ENCODE measurements at regions not wholly inside any gene's neighbourhood (a gene's known extent, or its start where the extent isn't known, plus 50 kb on each side); places are given as distances from the start of the nearest gene placed in this dataset.

DNA sequence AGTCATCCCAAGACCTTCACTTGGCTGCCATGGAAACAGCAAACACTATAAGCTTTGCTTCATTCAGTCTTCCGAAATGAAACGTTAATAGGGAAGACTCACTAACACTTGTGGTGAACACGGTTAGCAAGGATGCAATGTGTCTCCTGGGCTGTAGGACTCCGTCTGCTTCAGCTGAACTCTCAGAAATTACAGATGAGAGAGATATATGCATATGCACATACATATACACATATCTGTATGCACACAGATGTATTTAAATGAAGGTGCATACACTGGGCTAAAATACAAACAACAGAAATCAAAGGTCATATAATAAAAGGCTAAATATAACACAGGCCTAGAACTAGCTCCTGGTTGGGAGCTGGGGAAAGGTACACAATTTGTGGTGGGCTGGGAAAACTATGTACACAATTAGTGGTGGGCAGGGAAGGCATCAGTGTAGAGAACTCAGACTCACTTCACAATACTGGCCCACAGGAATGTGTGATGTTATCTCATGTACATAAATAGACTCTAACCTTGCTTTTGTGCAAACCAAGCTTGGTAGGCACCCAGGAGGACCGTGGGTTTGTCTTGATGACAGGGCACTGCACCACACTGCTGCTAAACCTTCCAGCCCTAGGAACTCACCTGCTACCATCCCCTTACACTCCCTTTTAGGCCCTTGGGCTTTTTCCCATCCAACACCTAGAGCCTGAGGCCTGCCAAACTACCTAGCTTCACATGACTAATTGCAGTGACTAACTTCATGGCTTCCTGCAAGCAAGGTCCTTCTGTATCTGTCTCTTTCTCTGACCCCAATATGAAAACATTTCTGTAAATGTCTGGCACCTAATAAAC is 873.1 kb downstream of the NSUN3 start:
- DNase-seq: no peak
- H3K27me3 ChIP-seq (ENCODE audit: control insufficient read depth in 3 of 3, insufficient read depth in 3 of 3, low read length in 2 of 3): no peaks in the 10 kb centered on the region
- 80 to 84% methylated on average over 5 of the region's 5 CpGs for WGBS, 2 donors
- TF ChIP-seq, protein P1, sequence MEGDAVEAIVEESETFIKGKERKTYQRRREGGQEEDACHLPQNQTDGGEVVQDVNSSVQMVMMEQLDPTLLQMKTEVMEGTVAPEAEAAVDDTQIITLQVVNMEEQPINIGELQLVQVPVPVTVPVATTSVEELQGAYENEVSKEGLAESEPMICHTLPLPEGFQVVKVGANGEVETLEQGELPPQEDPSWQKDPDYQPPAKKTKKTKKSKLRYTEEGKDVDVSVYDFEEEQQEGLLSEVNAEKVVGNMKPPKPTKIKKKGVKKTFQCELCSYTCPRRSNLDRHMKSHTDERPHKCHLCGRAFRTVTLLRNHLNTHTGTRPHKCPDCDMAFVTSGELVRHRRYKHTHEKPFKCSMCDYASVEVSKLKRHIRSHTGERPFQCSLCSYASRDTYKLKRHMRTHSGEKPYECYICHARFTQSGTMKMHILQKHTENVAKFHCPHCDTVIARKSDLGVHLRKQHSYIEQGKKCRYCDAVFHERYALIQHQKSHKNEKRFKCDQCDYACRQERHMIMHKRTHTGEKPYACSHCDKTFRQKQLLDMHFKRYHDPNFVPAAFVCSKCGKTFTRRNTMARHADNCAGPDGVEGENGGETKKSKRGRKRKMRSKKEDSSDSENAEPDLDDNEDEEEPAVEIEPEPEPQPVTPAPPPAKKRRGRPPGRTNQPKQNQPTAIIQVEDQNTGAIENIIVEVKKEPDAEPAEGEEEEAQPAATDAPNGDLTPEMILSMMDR (IDR thresholded peaks at IDR 0.05; ENCODE audit: control extremely low read depth, extremely low read depth): no peak
- H3K36me3 ChIP-seq (ENCODE audit: control insufficient read depth in 4 of 4, insufficient read depth in 4 of 4, low read length in 4 of 4): no peaks in the 10 kb centered on the region
- no peak overlapping the region for H3K4me3 ChIP-seq
- ATAC-seq (ENCODE audit: insufficient read depth, low FRiP score): no peak
- no peak overlapping the region for H3K27ac ChIP-seq (ENCODE audit: low read depth in 1 of 2, low read length in 1 of 2)
- no peaks in the 10 kb centered on the region for H3K4me1 ChIP-seq (ENCODE audit: control insufficient read depth in 5 of 5, insufficient read depth in 5 of 5, low read length in 5 of 5)
- H3K9ac ChIP-seq (ENCODE audit: insufficient read depth in 1 of 2, low read length in 2 of 2): no peak overlapping the region
- peaks cover 0 to 2% (median 0%) of the 10 kb centered on the region in 4 donors for H3K9me3 ChIP-seq (ENCODE audit: control insufficient read depth in 4 of 4, insufficient read depth in 3 of 4, low read length in 3 of 4)

DNA sequence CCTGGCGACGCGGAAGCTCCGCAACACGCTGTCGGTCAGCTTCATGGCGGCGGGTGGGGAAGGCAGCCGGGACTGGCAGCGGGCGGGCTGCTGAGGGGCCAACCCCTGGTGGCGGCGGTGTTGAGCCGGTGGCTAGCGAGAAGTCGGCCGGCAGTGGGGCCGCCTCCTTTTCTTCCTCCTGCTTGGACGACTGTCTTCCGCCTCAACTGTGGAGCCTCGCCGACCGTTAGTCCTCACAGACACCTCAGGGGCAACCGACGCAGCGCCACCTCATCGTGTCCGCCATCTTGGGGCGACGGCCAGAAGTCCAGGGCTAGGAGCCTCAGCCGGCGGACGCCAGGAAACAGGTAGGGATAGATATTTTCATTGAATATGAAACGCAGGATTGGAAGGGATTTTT is 875.1 kb downstream of the NSUN3 start:
- no peak overlapping the region for H3K27ac ChIP-seq (ENCODE audit: low read depth in 1 of 2, low read length in 1 of 2)
- no peak for DNase-seq
- H3K9ac ChIP-seq (ENCODE audit: insufficient read depth in 1 of 2, low read length in 2 of 2): no peak overlapping the region
- TF ChIP-seq, protein P1 (IDR thresholded peaks at IDR 0.05; ENCODE audit: control extremely low read depth, extremely low read depth): no peak
- H3K4me1 ChIP-seq (ENCODE audit: control insufficient read depth in 5 of 5, insufficient read depth in 5 of 5, low read length in 5 of 5): no peaks in the 10 kb centered on the region
- no peaks in the 10 kb centered on the region for H3K27me3 ChIP-seq (ENCODE audit: control insufficient read depth in 3 of 3, insufficient read depth in 3 of 3, low read length in 2 of 3)
- H3K9me3 ChIP-seq (ENCODE audit: control insufficient read depth in 4 of 4, insufficient read depth in 3 of 4, low read length in 3 of 4): peaks cover 0 to 3% (median under 1%) of the 10 kb centered on the region in 4 donors
- ATAC-seq (ENCODE audit: insufficient read depth, low FRiP score): no peak
- WGBS, 2 donors: 96 to 97% methylated on average over 34 of the region's 34 CpGs
- H3K36me3 ChIP-seq (ENCODE audit: control insufficient read depth in 4 of 4, insufficient read depth in 4 of 4, low read length in 4 of 4): no peaks in the 10 kb centered on the region
- no peak overlapping the region for H3K4me3 ChIP-seq

DNA sequence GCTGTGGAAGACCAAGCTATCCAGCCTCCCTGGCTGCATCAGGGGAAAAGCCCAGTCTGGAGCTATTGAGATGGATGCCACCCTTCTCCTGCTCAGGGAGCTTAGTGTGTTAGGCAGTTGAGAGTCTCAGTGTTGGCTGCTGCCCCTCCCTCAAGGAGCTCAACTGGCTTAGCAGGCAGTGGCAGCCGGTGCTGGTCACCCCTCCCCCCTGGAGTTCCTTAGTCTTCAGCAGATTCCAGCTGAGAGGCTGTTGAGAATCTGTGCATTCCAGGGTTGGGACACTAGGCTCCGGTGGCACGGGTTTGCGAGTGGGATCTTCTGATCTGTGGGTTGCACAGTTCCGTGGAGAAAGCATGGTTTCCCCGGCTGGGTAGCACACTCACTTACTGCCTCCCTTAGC is 883.8 kb downstream of the NSUN3 start:
- Histone ChIP-seq H3K4me3 (no peak overlapping the region), H3K9ac (ENCODE audit: insufficient read depth in 1 of 2, low read length in 2 of 2) (no peak overlapping the region), H3K4me1 (ENCODE audit: control insufficient read depth in 5 of 5, insufficient read depth in 5 of 5, low read length in 5 of 5) (no peaks in the 10 kb centered on the region), H3K36me3 (ENCODE audit: control insufficient read depth in 4 of 4, insufficient read depth in 4 of 4, low read length in 4 of 4) (no peaks in the 10 kb centered on the region), H3K9me3 (ENCODE audit: control insufficient read depth in 4 of 4, insufficient read depth in 3 of 4, low read length in 3 of 4) (peaks cover 0 to 3% (median under 1%) of the 10 kb centered on the region in 4 donors), H3K27me3 (ENCODE audit: control insufficient read depth in 3 of 3, insufficient read depth in 3 of 3, low read length in 2 of 3) (peaks cover 0 to 3% (median 0%) of the 10 kb centered on the region in 3 donors), H3K27ac (ENCODE audit: low read depth in 1 of 2, low read length in 1 of 2) (no peak overlapping the region)
- ATAC-seq (ENCODE audit: insufficient read depth, low FRiP score) (no peak), DNase-seq (no peak)
- TF ChIP-seq, protein P1 (IDR thresholded peaks at IDR 0.05; ENCODE audit: control extremely low read depth, extremely low read depth): no peak
- WGBS, 2 donors: 89 to 91% methylated on average over 6 of the region's 6 CpGs
